VCaP (cell line): ENCODE measurements at regions not wholly inside any gene's neighbourhood (a gene's known extent, or its start where the extent isn't known, plus 50 kb on each side); places are given as distances from the start of the nearest gene placed in this dataset.

Source experiments
- H3K27ac ChIP-seq: fragments of 450-650 bp; 2 replicates; pipeline ENCODE4 v1.5.1; 2017
- CTCF ChIP-seq: fragments of 450-650 bp; conservative IDR thresholded peaks from 2 replicates; pipeline ENCODE4 v1.5.1; 2017; ENCODE audit warnings: mild to moderate bottlenecking, moderate library complexity

- no peak overlapping the region for H3K27ac ChIP-seq
- no peak for TF ChIP-seq CTCF
Observed at GRCh38 chr18:77361382-77361781, 111.7 kb downstream of the GALR1 start.

GRCh38 chr18:77365667-77366066, 116.0 kb downstream of the GALR1 start:
- no peak overlapping the region for H3K27ac ChIP-seq
- no peak for TF ChIP-seq CTCF

- no peak for TF ChIP-seq CTCF
- H3K27ac ChIP-seq, result peak overlapping the region; percentile 77
Observed at GRCh38 chr18:77366067-77366719, 116.5 kb downstream of the GALR1 start.

- peak overlapping the region; percentile 77 for H3K27ac ChIP-seq
- TF ChIP-seq CTCF, result 0 out of 2 replicates have a peak, but pooled peaks have one; percentile 14
Observed at GRCh38 chr18:77366720-77367641, 117.3 kb downstream of the GALR1 start.

- no peak for TF ChIP-seq CTCF
- no peak overlapping the region for H3K27ac ChIP-seq
Observed at GRCh38 chr18:77369644-77370043, 120.0 kb downstream of the GALR1 start.

GRCh38 chr18:77373730-77374445, 124.2 kb downstream of the GALR1 start:
- peak overlapping the region; percentile 61 for H3K27ac ChIP-seq
- TF ChIP-seq CTCF, result no peak

GRCh38 chr18:77374446-77374805, 124.8 kb downstream of the GALR1 start:
- H3K27ac ChIP-seq, result peak overlapping the region; percentile 61
- TF ChIP-seq CTCF, result no peak
